SKM-1 (cell line): ENCODE measurements at regions not wholly inside any gene's neighbourhood (a gene's known extent, or its start where the extent isn't known, plus 50 kb on each side); places are given as distances from the start of the nearest gene placed in this dataset.
"Not testable (repeated sequence)": the region's sequence is repeated elsewhere in the genome, so short reads cannot be mapped to it uniquely, and the experiment has no call there.

Experiments used
- DNase-seq: peaks from one replicate; lab custom pipeline; 2025; ENCODE audit not compliant: unreplicated experiment; lab: John Stamatoyannopoulos, UW

DNA sequence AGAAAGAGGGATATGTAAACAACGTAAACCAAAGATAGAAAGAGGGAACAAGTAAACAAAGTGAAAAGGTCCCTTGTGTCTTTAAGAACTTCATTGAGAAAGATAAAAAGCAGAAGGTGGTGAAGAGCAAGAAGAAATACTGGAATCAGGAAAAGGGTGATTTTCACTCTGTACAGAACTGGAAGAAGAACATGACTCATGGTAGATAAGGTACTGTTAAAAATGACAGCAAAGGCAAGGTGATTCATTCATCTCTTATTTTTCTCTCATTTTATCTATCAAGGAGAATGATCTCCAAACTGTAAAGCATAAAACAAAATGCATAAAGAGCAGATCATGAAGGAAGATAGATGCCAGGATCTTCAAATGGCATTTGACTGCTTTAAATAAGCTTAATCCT is 724.6 kb upstream of the CELF4 start:
- DNase-seq = no peak

GRCh38 chr18:38284972-38285371 is 719.4 kb upstream of the CELF4 start:
- no peak for DNase-seq

DNA sequence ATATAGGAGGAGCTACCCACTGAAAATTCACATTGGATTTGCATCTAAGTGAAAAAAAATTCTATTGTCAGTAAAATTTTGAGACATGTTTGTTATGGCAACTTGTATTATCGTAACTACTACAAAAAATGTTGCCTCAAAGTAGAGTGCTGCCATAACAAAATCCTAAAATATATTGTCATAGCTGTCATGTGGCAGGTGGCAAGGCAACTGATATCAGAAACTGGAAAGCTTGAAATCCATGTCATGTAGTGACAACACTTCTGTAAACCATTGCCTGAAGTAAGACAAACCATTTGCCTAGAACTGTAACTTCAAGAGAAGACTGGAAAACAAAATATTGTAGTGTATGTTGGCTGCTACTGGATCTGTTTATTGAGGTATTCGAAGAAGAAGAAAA is 697.5 kb upstream of the CELF4 start:
- DNase-seq = no peak

DNA sequence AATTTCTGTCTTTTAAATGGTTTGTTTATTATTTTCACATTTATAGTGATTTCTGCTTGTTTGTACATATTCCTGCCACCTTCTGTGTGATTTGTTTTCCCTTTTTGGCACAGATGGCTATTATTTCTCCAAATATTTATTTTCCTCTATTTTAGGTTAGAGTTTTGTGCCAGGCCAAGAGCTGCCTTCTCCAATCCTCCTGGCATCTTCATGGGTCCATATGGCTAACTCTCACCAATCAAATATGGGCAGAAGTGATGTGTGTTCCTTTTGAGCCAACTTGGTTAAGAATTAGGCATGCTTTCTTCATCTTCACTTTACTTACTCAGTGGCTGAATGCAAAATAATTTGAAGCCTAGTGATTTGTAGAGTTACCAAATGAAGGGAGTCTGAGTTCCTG is 697.1 kb upstream of the CELF4 start:
- no peak for DNase-seq

GRCh38 chr18:38257661-38258060 is 692.1 kb upstream of the CELF4 start:
- DNase-seq = no peak

- DNase-seq = no peak
Observed at GRCh38 chr18:38256366-38256765, 690.8 kb upstream of the CELF4 start.

GRCh38 chr18:38250971-38251370 is 685.4 kb upstream of the CELF4 start:
- DNase-seq = no peak

- no peak for DNase-seq
Observed at GRCh38 chr18:38244480-38244879, 678.9 kb upstream of the CELF4 start.

GRCh38 chr18:38243291-38243690 is 677.7 kb upstream of the CELF4 start:
- DNase-seq = no peak

- DNase-seq = no peak
Observed at GRCh38 chr18:38241736-38242135, 676.1 kb upstream of the CELF4 start.

- DNase-seq = no peak
Observed at GRCh38 chr18:38241216-38241615, 675.6 kb upstream of the CELF4 start.

DNA sequence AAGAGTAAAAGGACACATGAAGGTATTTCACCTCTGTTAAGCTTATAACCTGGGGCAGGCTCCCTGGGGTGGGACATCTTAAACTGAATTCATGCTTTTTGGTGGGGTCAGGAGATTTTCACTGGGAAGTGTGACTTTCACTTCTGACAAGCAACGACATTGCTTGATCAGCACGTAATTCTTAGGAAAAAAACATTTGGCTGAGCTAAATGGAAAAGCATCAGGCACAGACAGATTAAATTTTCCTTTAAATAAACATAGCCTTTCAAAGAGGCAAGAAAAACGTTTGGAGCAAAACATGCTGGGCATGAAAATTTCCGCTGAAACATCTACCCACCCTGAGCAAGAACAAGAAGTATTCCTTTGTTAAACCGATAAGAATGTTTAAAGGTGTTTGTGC is 674.0 kb upstream of the CELF4 start:
- DNase-seq = no peak

- no peak for DNase-seq
Observed at GRCh38 chr18:38237796-38238195, 672.2 kb upstream of the CELF4 start.

- DNase-seq = no peak
Observed at GRCh38 chr18:38221476-38222100, 656.0 kb upstream of the CELF4 start.

DNA sequence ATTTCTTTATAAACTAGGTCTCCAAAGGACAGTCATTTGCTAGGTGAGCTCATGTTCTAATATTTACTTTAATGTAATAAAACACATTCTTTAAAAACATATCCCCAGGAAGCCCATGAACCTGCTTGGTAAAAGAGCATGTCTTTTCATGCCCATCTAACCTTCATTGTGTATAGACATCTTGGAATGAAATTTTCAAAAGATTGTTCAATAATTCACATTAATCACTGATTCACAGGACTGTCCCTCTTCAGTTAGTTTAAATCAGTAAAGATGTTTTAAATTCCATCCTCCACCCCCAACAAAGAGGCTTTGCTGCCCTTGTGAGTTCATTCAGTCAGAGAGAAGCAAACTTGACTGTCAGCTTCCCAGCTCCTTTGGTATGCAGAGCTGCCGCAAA is 633.4 kb upstream of the CELF4 start:
- no peak for DNase-seq

- no peak for DNase-seq
Observed at GRCh38 chr18:38198526-38198925, 632.9 kb upstream of the CELF4 start.

- no peak for DNase-seq
Observed at GRCh38 chr18:38186491-38186890, 620.9 kb upstream of the CELF4 start.

- DNase-seq = no peak
Observed at GRCh38 chr18:38174594-38174993, 609.0 kb upstream of the CELF4 start.

- no peak for DNase-seq
Observed at GRCh38 chr18:38174173-38174572, 608.6 kb upstream of the CELF4 start.

DNA sequence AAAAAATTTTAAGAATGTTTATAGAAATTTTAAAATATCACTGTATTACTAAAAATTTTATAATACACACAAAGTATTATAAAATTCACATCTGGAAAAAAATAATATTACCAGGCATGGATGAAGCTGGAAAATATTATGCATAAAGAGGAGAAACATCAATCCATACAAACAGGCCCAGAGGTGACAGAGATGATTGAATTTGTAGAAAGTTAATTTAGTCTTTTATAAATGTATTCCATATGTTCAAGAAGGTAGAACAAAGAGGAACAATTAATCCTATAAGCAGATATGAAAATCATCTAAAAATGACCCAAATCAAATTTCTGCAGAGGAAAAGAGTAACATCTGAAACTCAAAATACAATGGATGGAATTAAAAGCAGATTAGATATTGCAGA is 605.2 kb upstream of the CELF4 start:
- DNase-seq = no peak

DNA sequence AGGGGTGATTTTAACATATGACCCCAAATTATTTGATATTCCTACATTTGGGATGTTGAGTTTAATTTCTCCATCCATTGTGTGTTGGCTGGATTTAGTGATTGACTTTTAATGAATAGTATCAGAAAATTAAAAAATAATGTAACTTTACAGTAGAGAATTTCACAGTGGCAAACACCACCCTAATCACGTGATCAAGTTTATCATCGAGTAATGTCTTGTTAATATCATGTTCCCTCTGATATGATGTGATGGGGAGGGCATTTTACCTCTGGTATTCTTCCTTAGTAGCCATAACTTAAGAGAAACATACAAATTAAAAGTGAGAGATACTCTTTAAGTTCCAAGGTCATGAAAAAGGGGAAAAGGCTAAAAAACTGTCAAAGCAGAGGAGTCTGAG is 602.0 kb upstream of the CELF4 start:
- DNase-seq = no peak

GRCh38 chr18:38153116-38153515 is 587.5 kb upstream of the CELF4 start:
- not testable (repeated sequence) for DNase-seq

- no peak for DNase-seq
Observed at GRCh38 chr18:38116716-38117115, 551.1 kb upstream of the CELF4 start.

DNA sequence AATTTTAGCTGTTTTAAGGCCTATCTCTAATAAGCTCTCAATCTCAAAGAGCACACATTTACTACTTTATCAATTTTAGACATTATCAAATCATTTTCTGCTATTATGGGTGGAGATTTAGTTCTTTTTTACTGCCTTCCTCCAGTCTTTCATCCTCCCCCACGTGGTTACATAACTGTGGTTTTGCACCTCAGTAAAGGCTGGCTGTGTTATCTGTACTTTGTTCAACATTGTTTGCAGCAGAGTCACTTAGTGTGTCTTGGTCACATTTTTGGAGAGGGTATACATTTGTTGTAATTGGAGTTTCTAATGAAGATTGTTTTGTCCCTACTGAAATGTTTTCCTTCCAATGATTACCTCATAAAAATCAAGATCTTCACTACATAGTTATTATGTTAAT is 549.6 kb upstream of the CELF4 start:
- DNase-seq = no peak
